PC-9 (cell line): ENCODE measurements at regions not wholly inside any gene's neighbourhood (a gene's known extent, or its start where the extent isn't known, plus 50 kb on each side); places are given as distances from the start of the nearest gene placed in this dataset.

Source experiments
- BruUV-seq: library from RNA; stranded (reverse); fragments of 400-500 nt; replicated peaks from 2 replicates; lab custom pipeline; 2021; lab: Mats Ljungman, UMichigan
- CTCF ChIA-PET: fragments of 300-600 bp; sonication (Branson Sonifier 250); formaldehyde crosslinking; loops from one replicate; lab custom pipeline; 2022; ENCODE audit warnings: antibody characterized with exemption; lab: Charles Lee
- POLR2A ChIA-PET: fragments of 300-600 bp; sonication (Branson Sonifier 250); formaldehyde crosslinking; loops from one replicate; lab custom pipeline; 2022; ENCODE audit warnings: antibody characterized with exemption; ENCODE audit not compliant: unreplicated experiment; lab: Charles Lee
- DNase-seq, 2 experiments: peaks; one replicate each; pipeline versions ENCODE4 v3.0.0 to v3.0.0-alpha.2; 2015 to 2022; ENCODE audit warnings: mixed read lengths in 1 of 2
- H2AFZ ChIP-seq: fragments of 200-600 bp; sonication (generic); 2 replicates; pipeline ENCODE4 v1.8.1; 2017; ENCODE audit warnings: antibody characterized with exemption
- H3F3A ChIP-seq: fragments of 200-600 bp; sonication (generic); 2 replicates; pipeline ENCODE4 v1.8.1; 2017; ENCODE audit warnings: antibody characterized with exemption, mild to moderate bottlenecking, low read depth; ENCODE audit not compliant: insufficient read depth
- H3K27ac ChIP-seq: fragments of 200-600 bp; sonication (generic); 2 replicates; pipeline ENCODE4 v1.6.1; 2016; ENCODE audit warnings: mixed run types
- H3K27me3 ChIP-seq: fragments of 200-600 bp; sonication (generic); 2 replicates; pipeline ENCODE4 v1.6.1; 2016; ENCODE audit warnings: low read depth, mixed run types; ENCODE audit not compliant: insufficient read depth
- H3K36me3 ChIP-seq: fragments of 200-600 bp; sonication (generic); 2 replicates; pipeline ENCODE4 v1.6.1; 2016; ENCODE audit warnings: low read depth, mixed run types
- H3K4me1 ChIP-seq: fragments of 200-600 bp; sonication (generic); replicated peaks from 2 replicates; pipeline ENCODE4 v1.6.1; 2016; ENCODE audit warnings: mixed run types; ENCODE audit not compliant: insufficient read depth
- H3K4me2 ChIP-seq: fragments of 200-600 bp; sonication (generic); 2 replicates; pipeline ENCODE4 v1.6.1; 2017; ENCODE audit warnings: mixed run types
- H3K4me3 ChIP-seq: fragments of 200-600 bp; sonication (generic); 2 replicates; pipeline ENCODE4 v1.6.1; 2016; ENCODE audit warnings: mixed run types
- H3K79me2 ChIP-seq: fragments of 200-600 bp; sonication (generic); 2 replicates; pipeline ENCODE4 v1.6.1; 2017; ENCODE audit warnings: low read depth, mixed run types
- H3K9me2 ChIP-seq: fragments of 200-600 bp; sonication (generic); 2 replicates; pipeline ENCODE4 v1.8.1; 2017; ENCODE audit warnings: mild to moderate bottlenecking; ENCODE audit not compliant: insufficient read depth
- H3K9me3 ChIP-seq: fragments of 200-600 bp; sonication (generic); 2 replicates; pipeline ENCODE4 v1.8.1; 2016; ENCODE audit warnings: low read depth; ENCODE audit not compliant: insufficient read depth
- H4K20me1 ChIP-seq: fragments of 200-600 bp; sonication (generic); 2 replicates; pipeline ENCODE4 v1.8.1; 2017; ENCODE audit not compliant: insufficient read depth
- EZH2 ChIP-seq: fragments of 200-600 bp; sonication (generic); IDR thresholded peaks from 2 replicates; pipeline ENCODE4 v1.8.0; 2017; ENCODE audit warnings: antibody characterized with exemption, low read depth
- intact Hi-C: fragments of 100-400 bp; cut with micrococcal nuclease; formaldehyde crosslinking; loops from one replicate; pipeline ENCODE4 v1.10.0; 2022; ENCODE audit not compliant: unreplicated experiment
- TF ChIP-seq, protein P1 (sequence below): fragments of 200-600 bp; sonication (generic); conservative IDR thresholded peaks from 2 replicates; pipeline ENCODE4 v1.6.1; 2017; ENCODE audit warnings: mixed run types, antibody characterized with exemption, mild to moderate bottlenecking, moderate library complexity

DNA sequence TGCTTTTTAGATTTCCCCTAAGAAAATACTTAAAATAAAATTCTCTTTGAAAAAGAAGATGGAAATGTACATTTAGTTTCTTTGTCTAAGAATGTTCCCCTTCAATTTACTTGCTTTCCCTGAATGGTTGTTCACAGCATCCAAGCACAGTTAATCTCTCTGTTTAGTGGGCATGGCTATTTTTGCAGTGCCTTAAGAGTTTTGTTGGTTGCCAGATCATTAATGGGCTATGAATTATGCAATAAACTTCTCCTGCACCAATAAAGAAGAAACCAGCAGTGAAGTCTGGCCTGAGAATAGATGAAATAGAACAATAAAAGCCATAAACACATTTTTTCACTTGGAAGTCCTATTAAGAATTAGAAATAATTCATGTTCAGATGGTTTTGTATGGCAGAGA, 980.4 kb upstream of the IGFBP7 start:
- H3K36me3 ChIP-seq: no peaks in the 10 kb centered on the region
- H3K9me2 ChIP-seq: no peaks in the 10 kb centered on the region
- intact Hi-C loops: no loop called here
- no peaks in the 10 kb centered on the region for H3K79me2 ChIP-seq
- no peaks in the 10 kb centered on the region for H4K20me1 ChIP-seq
- H3K9me3 ChIP-seq: no peaks in the 10 kb centered on the region
- no peak overlapping the region for H3K4me3 ChIP-seq
- H3F3A ChIP-seq: no peaks in the 10 kb centered on the region
- no peak overlapping the region for H3K4me2 ChIP-seq
- no peak overlapping the region for H3K27ac ChIP-seq
- POLR2A ChIA-PET: no interaction called here
- TF ChIP-seq, protein P1, sequence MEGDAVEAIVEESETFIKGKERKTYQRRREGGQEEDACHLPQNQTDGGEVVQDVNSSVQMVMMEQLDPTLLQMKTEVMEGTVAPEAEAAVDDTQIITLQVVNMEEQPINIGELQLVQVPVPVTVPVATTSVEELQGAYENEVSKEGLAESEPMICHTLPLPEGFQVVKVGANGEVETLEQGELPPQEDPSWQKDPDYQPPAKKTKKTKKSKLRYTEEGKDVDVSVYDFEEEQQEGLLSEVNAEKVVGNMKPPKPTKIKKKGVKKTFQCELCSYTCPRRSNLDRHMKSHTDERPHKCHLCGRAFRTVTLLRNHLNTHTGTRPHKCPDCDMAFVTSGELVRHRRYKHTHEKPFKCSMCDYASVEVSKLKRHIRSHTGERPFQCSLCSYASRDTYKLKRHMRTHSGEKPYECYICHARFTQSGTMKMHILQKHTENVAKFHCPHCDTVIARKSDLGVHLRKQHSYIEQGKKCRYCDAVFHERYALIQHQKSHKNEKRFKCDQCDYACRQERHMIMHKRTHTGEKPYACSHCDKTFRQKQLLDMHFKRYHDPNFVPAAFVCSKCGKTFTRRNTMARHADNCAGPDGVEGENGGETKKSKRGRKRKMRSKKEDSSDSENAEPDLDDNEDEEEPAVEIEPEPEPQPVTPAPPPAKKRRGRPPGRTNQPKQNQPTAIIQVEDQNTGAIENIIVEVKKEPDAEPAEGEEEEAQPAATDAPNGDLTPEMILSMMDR: no peak
- TF ChIP-seq EZH2: no peak
- no TSS peak for BruUV-seq
- H2AFZ ChIP-seq: no peak overlapping the region
- no peaks in the 10 kb centered on the region for H3K27me3 ChIP-seq
- CTCF ChIA-PET: no interaction called here
- H3K4me1 ChIP-seq: no peaks in the 10 kb centered on the region
- DNase-seq: no peak

- no peaks in the 10 kb centered on the region for H3K79me2 ChIP-seq
- TF ChIP-seq, protein P1: no peak
- no peak for TF ChIP-seq EZH2
- H3F3A ChIP-seq: no peaks in the 10 kb centered on the region
- no peak overlapping the region for H3K4me3 ChIP-seq
- no peaks in the 10 kb centered on the region for H3K9me2 ChIP-seq
- H3K27me3 ChIP-seq: no peaks in the 10 kb centered on the region
- H3K4me1 ChIP-seq: no peaks in the 10 kb centered on the region
- DNase-seq: no peak
- no peaks in the 10 kb centered on the region for H4K20me1 ChIP-seq
- ChIA-PET POLR2A (no interaction called here), CTCF (no interaction called here)
- no peak overlapping the region for H2AFZ ChIP-seq
- H3K27ac ChIP-seq: no peak overlapping the region
- no TSS peak for BruUV-seq
- no peak overlapping the region for H3K4me2 ChIP-seq
- no peaks in the 10 kb centered on the region for H3K9me3 ChIP-seq
- no peaks in the 10 kb centered on the region for H3K36me3 ChIP-seq
- intact Hi-C loops: no loop called here
Observed at GRCh38 chr4:58081356-58081755, 971.2 kb upstream of the IGFBP7 start.

DNA sequence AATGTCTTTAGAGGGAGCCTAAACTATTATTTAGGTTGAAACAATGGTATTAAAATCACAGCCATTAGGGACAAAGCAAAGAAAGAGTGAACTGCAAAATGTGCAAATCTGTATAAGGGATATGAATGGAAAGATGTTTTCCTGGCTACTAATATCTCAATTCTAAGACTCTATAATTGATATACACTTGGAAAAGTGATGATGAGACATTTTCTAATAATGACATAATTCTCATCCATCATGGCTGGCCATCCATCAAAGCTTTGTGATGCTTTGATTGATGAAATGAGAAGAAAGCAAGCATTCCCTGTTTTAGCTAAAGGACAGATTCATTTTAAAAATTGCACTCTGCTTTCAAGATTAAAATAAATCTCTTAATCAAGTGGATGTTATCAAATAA, 965.5 kb upstream of the IGFBP7 start:
- Histone ChIP-seq H3K9me2 (no peaks in the 10 kb centered on the region), H3K27ac (no peak overlapping the region), H3F3A (no peaks in the 10 kb centered on the region), H4K20me1 (no peaks in the 10 kb centered on the region), H3K4me1 (no peaks in the 10 kb centered on the region), H2AFZ (no peak overlapping the region), H3K36me3 (no peaks in the 10 kb centered on the region), H3K9me3 (no peaks in the 10 kb centered on the region), H3K4me2 (no peak overlapping the region), H3K4me3 (no peak overlapping the region), H3K79me2 (no peaks in the 10 kb centered on the region), H3K27me3 (no peaks in the 10 kb centered on the region)
- intact Hi-C loops: no loop called here
- no peak for DNase-seq
- TF ChIP-seq EZH2: no peak
- TF ChIP-seq, protein P1: no peak
- BruUV-seq: no TSS peak
- POLR2A ChIA-PET: no interaction called here
- CTCF ChIA-PET: no interaction called here
